ENCODE measurements at regions not wholly inside any gene's neighbourhood (a gene's known extent, or its start where the extent isn't known, plus 50 kb on each side); places are given as distances from the start of the nearest gene placed in this dataset.

GRCh38 chr1:233782937-233783586 is 121.4 kb upstream of the SLC35F3 start:
- Histone ChIP-seq H3K27ac (no peak overlapping the region), H3K27me3 (replicated peaks in 1 of 7) (no peaks in the 10 kb centered on the region), H3K36me3 (no peaks in the 10 kb centered on the region), H3K4me3 (no peak overlapping the region), H3K4me1 (no peaks in the 10 kb centered on the region), H3K9me3 (peaks cover 0 to 18% (median 15%) of the 10 kb centered on the region in 8 donors)
- intact Hi-C loops (cut with DNase I; ENCODE audit: low total_unique reads): no loop called here
- TF ChIP-seq POLR2A (IDR thresholded peaks at IDR 0.05): no peak
- TF ChIP-seq CTCF (IDR thresholded peaks at IDR 0.05 in 8 of 11, conservative IDR thresholded peaks at IDR 0.05 in 3 of 11): no peak
- no peak for TF ChIP-seq POLR2AphosphoS5 (IDR thresholded peaks at IDR 0.05)
- WGBS, 5 donors: 84 to 89% (median 86%) methylated on average over 9 of the region's 9 CpGs
- no peak for DNase-seq

- H3K9me3 ChIP-seq: no peaks in the 10 kb centered on the region
- no peak overlapping the region for H3K27ac ChIP-seq
- intact Hi-C loops (cut with DNase I; ENCODE audit: low total_unique reads): no loop called here
- H3K4me1 ChIP-seq: no peaks in the 10 kb centered on the region
- 67 to 85% (median 76%) methylated on average over 3 of the region's 3 CpGs for WGBS, 5 donors
- TF ChIP-seq POLR2A (IDR thresholded peaks at IDR 0.05) (no peak), POLR2AphosphoS5 (IDR thresholded peaks at IDR 0.05) (no peak), CTCF (IDR thresholded peaks at IDR 0.05 in 8 of 11, conservative IDR thresholded peaks at IDR 0.05 in 3 of 11) (no peak)
- peaks cover 0 to 33% (median 0%) of the 10 kb centered on the region in 7 donors for H3K27me3 ChIP-seq (replicated peaks in 1 of 7)
- no peak for DNase-seq
- H3K4me3 ChIP-seq: no peak overlapping the region
- H3K36me3 ChIP-seq: no peaks in the 10 kb centered on the region
Measured at GRCh38 chr1:233787599-233787998, 116.9 kb upstream of the SLC35F3 start.

- Histone ChIP-seq H3K27me3 (replicated peaks in 1 of 7) (peaks cover 0 to 37% (median 0%) of the 10 kb centered on the region in 7 donors), H3K9me3 (peaks cover 0 to 4% (median 0%) of the 10 kb centered on the region in 8 donors), H3K4me1 (no peaks in the 10 kb centered on the region), H3K4me3 (no peak overlapping the region), H3K27ac (no peak overlapping the region), H3K36me3 (no peaks in the 10 kb centered on the region)
- intact Hi-C loops (cut with DNase I; ENCODE audit: low total_unique reads): no loop called here
- DNase-seq: no peak
- TF ChIP-seq POLR2A (IDR thresholded peaks at IDR 0.05) (no peak), CTCF (IDR thresholded peaks at IDR 0.05 in 8 of 11, conservative IDR thresholded peaks at IDR 0.05 in 3 of 11) (no peak), POLR2AphosphoS5 (IDR thresholded peaks at IDR 0.05) (no peak)
Measured at GRCh38 chr1:233788687-233789086, 115.8 kb upstream of the SLC35F3 start.

GRCh38 chr1:233790121-233790520 is 114.4 kb upstream of the SLC35F3 start:
- H3K27me3 ChIP-seq (replicated peaks in 1 of 7): peaks cover 0 to 37% (median 0%) of the 10 kb centered on the region in 7 donors
- DNase-seq: no peak
- intact Hi-C loops (cut with DNase I; ENCODE audit: low total_unique reads): loop anchor here (5.0 to 10.0 kb wide), 2 partner anchors 395 to 483 kb away; no protein-coding TSS in a partner anchor
- no peaks in the 10 kb centered on the region for H3K36me3 ChIP-seq
- peaks cover 0 to 19% (median 3%) of the 10 kb centered on the region in 8 donors for H3K9me3 ChIP-seq
- 57 to 68% (median 62%) methylated on average over 3 of the region's 3 CpGs for WGBS, 5 donors
- H3K4me1 ChIP-seq: no peaks in the 10 kb centered on the region
- TF ChIP-seq CTCF (IDR thresholded peaks at IDR 0.05 in 8 of 11, conservative IDR thresholded peaks at IDR 0.05 in 3 of 11) (no peak), POLR2A (IDR thresholded peaks at IDR 0.05) (no peak), POLR2AphosphoS5 (IDR thresholded peaks at IDR 0.05) (no peak)
- H3K27ac ChIP-seq: no peak overlapping the region
- no peak overlapping the region for H3K4me3 ChIP-seq

Measured in spleen (tissue), 11 donors.